ENCODE measurements at regions not wholly inside any gene's neighbourhood (a gene's known extent, or its start where the extent isn't known, plus 50 kb on each side); places are given as distances from the start of the nearest gene placed in this dataset.

GRCh38 chr1:183711165-183711682, 58.1 kb upstream of the APOBEC4 start:
- DNase-seq = no peak

- DNase-seq = no peak
Observed at GRCh38 chr1:183710734-183711133, 57.6 kb upstream of the APOBEC4 start.

DNA sequence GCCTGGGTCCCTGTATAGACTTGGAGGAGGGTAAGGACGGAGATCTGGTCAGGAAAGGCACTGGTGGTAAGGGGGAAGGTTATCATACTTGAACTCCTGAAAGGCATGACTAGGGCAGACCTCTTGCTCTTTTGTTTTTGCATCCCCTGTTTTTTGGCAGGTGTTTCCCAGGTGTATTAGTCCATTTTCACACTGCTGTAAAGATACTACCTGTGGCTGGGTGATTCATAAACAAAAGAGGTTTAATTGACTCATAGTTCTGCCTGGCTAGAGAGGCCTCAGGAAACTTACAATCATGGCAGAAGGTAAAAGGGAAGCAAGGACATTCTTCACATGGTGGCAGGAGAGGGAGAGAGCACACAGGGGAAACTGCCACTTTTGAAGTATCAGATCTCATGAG, 57.2 kb upstream of the APOBEC4 start:
- DNase-seq = no peak

- no peak for DNase-seq
Observed at GRCh38 chr1:183704131-183704530, 51.0 kb upstream of the APOBEC4 start.
